ENCODE measurements at regions not wholly inside any gene's neighbourhood (a gene's known extent, or its start where the extent isn't known, plus 50 kb on each side); places are given as distances from the start of the nearest gene placed in this dataset.

GRCh38 chr4:106676173-106676921, 307.8 kb upstream of the GIMD1 start:
- no peak for DNase-seq

GRCh38 chr4:106671716-106672115, 303.1 kb upstream of the GIMD1 start:
- no peak for DNase-seq

- no peak for DNase-seq
Measured at GRCh38 chr4:106670976-106671375, 302.4 kb upstream of the GIMD1 start.

- no peak for DNase-seq
Measured at GRCh38 chr4:106659371-106659770, 290.8 kb upstream of the GIMD1 start.

- DNase-seq = no peak
Measured at GRCh38 chr4:106652095-106652494, 283.5 kb upstream of the GIMD1 start.

GRCh38 chr4:106650701-106651100, 282.1 kb upstream of the GIMD1 start:
- no peak for DNase-seq

- no peak for DNase-seq
Measured at GRCh38 chr4:106647451-106647850, 278.9 kb upstream of the GIMD1 start.

GRCh38 chr4:106629268-106629625, 260.7 kb upstream of the GIMD1 start:
- no peak for DNase-seq

GRCh38 chr4:106628586-106629267, 260.1 kb upstream of the GIMD1 start:
- DNase-seq = no peak

GRCh38 chr4:106627051-106627450, 258.5 kb upstream of the GIMD1 start:
- DNase-seq = no peak

- DNase-seq = no peak
Measured at GRCh38 chr4:106624671-106625070, 256.1 kb upstream of the GIMD1 start.

GRCh38 chr4:106618956-106619355, 250.4 kb upstream of the GIMD1 start:
- DNase-seq = no peak

GRCh38 chr4:106615961-106616360, 247.4 kb upstream of the GIMD1 start:
- DNase-seq = no peak

- DNase-seq = no peak
Measured at GRCh38 chr4:106615410-106615945, 246.9 kb upstream of the GIMD1 start.

- no peak for DNase-seq
Measured at GRCh38 chr4:106614441-106614840, 245.9 kb upstream of the GIMD1 start.

- DNase-seq = no peak
Measured at GRCh38 chr4:106609917-106610316, 241.3 kb upstream of the GIMD1 start.

GRCh38 chr4:106607558-106607957, 239.0 kb upstream of the GIMD1 start:
- no peak for DNase-seq

GRCh38 chr4:106604319-106605051, 235.9 kb upstream of the GIMD1 start:
- DNase-seq = no peak

GRCh38 chr4:106603471-106603870, 234.9 kb upstream of the GIMD1 start:
- DNase-seq = no peak

GRCh38 chr4:106602711-106603110, 234.1 kb upstream of the GIMD1 start:
- no peak for DNase-seq

GRCh38 chr4:106601519-106601918, 232.9 kb upstream of the GIMD1 start:
- DNase-seq = no peak

GRCh38 chr4:106595906-106596305, 227.3 kb upstream of the GIMD1 start:
- no peak for DNase-seq

GRCh38 chr4:106594291-106594952, 225.8 kb upstream of the GIMD1 start:
- no peak for DNase-seq

Measured in stimulated activated CD4-positive, alpha-beta T cell treated with anti-CD3 and anti-CD28 coated beads, Interleukin-12 subunit alpha, Interleukin-12 subunit beta, amount 100 ng/mL, for 4 hours (primary cell).